NCI-H2107 treated with DMSO at 0.1 percent for 48 hours (cell line): ENCODE measurements at regions not wholly inside any gene's neighbourhood (a gene's known extent, or its start where the extent isn't known, plus 50 kb on each side); places are given as distances from the start of the nearest gene placed in this dataset.

Source experiments
- DNase-seq: peaks from one replicate; lab custom pipeline; 2025; ENCODE audit not compliant: unreplicated experiment; lab: John Stamatoyannopoulos, UW

DNA sequence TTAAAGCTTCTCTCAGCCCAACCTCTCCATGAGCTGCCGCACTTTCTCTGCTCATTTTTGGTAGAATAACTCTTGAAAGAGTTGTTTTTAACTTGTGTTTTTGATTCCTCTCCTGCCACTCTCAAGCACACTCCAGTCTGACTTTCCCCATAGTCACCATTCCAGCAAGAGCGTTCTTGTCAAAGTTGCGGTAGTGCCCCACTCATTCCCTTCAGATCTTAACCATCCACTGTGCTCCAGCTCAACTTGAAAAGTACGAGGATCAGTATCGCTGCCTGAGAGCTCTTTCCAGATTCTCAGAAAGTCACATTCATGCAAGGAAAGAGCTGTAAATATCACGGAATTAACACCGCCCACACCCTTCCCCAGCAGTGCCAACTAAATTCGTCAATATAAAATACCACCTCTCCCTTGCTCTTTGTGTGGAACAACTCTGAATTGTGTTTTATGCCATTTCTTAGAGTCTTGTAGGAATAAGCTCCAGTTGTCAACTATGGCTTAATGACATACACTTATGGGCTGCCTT is 59.7 kb upstream of the IL15 start:
- no peak for DNase-seq

DNA sequence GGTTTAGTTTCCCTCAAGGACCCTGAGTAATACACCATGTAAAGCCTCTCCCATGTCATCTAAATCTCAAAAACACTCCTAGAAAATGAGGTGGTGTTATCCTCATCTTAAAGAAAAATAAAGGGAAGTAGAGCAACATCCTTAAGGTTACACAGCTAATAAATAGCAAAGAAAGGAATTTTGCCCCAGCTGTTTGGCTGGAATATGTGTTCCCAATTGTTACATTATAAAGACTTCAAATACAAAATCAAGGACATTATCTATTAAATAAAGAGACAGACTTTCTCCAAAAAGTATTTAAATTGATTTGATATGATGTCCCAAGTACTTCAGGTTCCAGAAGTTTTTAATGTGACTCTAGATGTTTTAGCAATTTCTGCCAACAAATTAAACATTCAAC is 57.9 kb upstream of the IL15 start:
- no peak for DNase-seq

DNA sequence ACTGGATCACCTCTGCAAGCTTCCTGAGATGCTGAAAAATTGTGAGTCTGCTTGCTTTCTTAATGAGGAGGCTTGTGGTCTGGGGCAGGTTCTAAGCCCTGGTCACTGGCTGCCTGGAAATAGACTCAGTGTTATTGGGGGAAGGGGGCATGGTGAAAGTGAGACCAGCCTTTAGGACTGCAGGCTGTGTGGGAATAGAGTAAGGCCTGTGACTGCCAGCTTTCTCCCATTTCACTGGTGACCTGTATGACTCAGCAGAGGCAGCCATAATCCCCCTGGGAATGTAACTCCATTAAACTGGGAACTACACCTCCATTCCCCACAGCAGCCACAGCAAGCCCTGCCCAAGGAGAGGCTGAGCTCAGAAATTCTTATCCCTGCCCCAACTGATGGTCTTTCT is 55.9 kb upstream of the IL15 start:
- DNase-seq: no peak
